ENCODE measurements at regions not wholly inside any gene's neighbourhood (a gene's known extent, or its start where the extent isn't known, plus 50 kb on each side); places are given as distances from the start of the nearest gene placed in this dataset.

- intact Hi-C loops (cut with DNase I), result no loop called here
- 64 to 79% (median 70%) methylated on average over 7 of the region's 7 CpGs for WGBS, 3 donors
These were observed 106.7 kb upstream of the SDK2 start for GRCh38 chr17:73750975-73751374.

GRCh38 chr17:73753751-73754496, 109.7 kb upstream of the SDK2 start:
- no peak for ATAC-seq
- Histone ChIP-seq H3K27me3 (ENCODE audit: insufficient read depth in 3 of 3, low read length in 2 of 3) (peaks cover 0 to 11% (median 3%) of the 10 kb centered on the region in 3 donors), H3K27ac (no peak overlapping the region), H3K36me3 (ENCODE audit: insufficient read depth in 1 of 2, low read depth in 1 of 2) (no peaks in the 10 kb centered on the region), H3K9me3 (no peaks in the 10 kb centered on the region), H3K4me1 (no peaks in the 10 kb centered on the region), H3K4me3 (no peak overlapping the region)
- TF ChIP-seq, protein P1, sequence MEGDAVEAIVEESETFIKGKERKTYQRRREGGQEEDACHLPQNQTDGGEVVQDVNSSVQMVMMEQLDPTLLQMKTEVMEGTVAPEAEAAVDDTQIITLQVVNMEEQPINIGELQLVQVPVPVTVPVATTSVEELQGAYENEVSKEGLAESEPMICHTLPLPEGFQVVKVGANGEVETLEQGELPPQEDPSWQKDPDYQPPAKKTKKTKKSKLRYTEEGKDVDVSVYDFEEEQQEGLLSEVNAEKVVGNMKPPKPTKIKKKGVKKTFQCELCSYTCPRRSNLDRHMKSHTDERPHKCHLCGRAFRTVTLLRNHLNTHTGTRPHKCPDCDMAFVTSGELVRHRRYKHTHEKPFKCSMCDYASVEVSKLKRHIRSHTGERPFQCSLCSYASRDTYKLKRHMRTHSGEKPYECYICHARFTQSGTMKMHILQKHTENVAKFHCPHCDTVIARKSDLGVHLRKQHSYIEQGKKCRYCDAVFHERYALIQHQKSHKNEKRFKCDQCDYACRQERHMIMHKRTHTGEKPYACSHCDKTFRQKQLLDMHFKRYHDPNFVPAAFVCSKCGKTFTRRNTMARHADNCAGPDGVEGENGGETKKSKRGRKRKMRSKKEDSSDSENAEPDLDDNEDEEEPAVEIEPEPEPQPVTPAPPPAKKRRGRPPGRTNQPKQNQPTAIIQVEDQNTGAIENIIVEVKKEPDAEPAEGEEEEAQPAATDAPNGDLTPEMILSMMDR (IDR thresholded peaks at IDR 0.05), result no peak
- intact Hi-C loops (cut with DNase I), result no loop called here
- WGBS, 3 donors, result 88 to 92% (median 88%) methylated on average over 14 of the region's 14 CpGs
- DNase-seq, result no peak

More at GRCh38 chr17:73750975-73751374, 106.7 kb upstream of the SDK2 start:
- DNase-seq, result no peak
- Histone ChIP-seq H3K4me1 (no peaks in the 10 kb centered on the region), H3K4me3 (no peak overlapping the region), H3K27me3 (ENCODE audit: insufficient read depth in 3 of 3, low read length in 2 of 3) (peaks cover 0 to 13% (median 4%) of the 10 kb centered on the region in 3 donors), H3K9me3 (no peaks in the 10 kb centered on the region), H3K36me3 (ENCODE audit: insufficient read depth in 1 of 2, low read depth in 1 of 2) (no peaks in the 10 kb centered on the region), H3K27ac (no peak overlapping the region)
- ATAC-seq, result no peak
- TF ChIP-seq, protein P1 (IDR thresholded peaks at IDR 0.05), result no peak

DNA sequence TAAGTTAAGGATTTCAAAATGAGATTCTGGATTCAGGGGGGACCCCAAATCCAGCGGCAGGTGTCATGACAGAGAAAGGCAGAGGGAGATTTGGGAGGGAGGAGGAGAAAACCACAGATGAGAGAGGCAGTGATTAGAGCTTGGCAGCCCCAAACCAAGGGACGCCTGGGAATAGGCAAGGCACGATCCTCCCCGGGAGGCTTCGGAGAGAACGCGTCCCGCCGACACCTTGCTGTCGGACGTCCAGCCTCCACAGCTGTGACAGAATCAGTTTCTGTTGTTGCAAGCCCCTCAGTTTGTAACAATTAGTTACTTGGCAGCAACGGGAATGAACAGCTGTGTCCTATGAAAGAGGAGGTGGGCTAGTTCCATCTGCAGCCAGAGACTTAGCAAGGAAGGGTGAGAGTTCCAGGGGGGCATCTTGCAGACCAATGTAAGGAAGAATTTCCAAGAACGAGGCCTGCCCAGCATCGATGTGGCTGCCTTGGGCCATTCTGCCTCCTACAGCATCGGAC, 110.7 kb upstream of the SDK2 start:
- Histone ChIP-seq H3K27ac (no peak overlapping the region), H3K4me3 (no peak overlapping the region), H3K27me3 (ENCODE audit: insufficient read depth in 3 of 3, low read length in 2 of 3) (peaks cover 0 to 18% (median 6%) of the 10 kb centered on the region in 3 donors), H3K36me3 (ENCODE audit: insufficient read depth in 1 of 2, low read depth in 1 of 2) (no peaks in the 10 kb centered on the region), H3K9me3 (no peaks in the 10 kb centered on the region), H3K4me1 (no peaks in the 10 kb centered on the region)
- TF ChIP-seq, protein P1 (IDR thresholded peaks at IDR 0.05), result no peak
- intact Hi-C loops (cut with DNase I), result no loop called here
- DNase-seq (no peak), ATAC-seq (no peak)
- 41 to 48% (median 43%) methylated on average over 15 of the region's 15 CpGs for WGBS, 3 donors

GRCh38 chr17:73757420-73757819, 113.2 kb upstream of the SDK2 start:
- intact Hi-C loops (cut with DNase I), result no loop called here
- H3K27ac ChIP-seq, result no peak overlapping the region
- ATAC-seq (no peak), DNase-seq (no peak)
- no peak overlapping the region for H3K4me3 ChIP-seq
- TF ChIP-seq, protein P1 (IDR thresholded peaks at IDR 0.05), result no peak
- no peaks in the 10 kb centered on the region for H3K9me3 ChIP-seq
- no peaks in the 10 kb centered on the region for H3K4me1 ChIP-seq
- 62 to 78% (median 75%) methylated on average over 12 of the region's 12 CpGs for WGBS, 3 donors
- no peaks in the 10 kb centered on the region for H3K36me3 ChIP-seq (ENCODE audit: insufficient read depth in 1 of 2, low read depth in 1 of 2)
- H3K27me3 ChIP-seq (ENCODE audit: insufficient read depth in 3 of 3, low read length in 2 of 3), result peaks cover 0 to 20% (median 6%) of the 10 kb centered on the region in 3 donors

Data from psoas muscle (tissue), 7 donors.